CD4-positive, alpha-beta T cell treated with Interleukin-6 at 100 ng/mL for 8 hours (primary cell): ENCODE measurements at regions not wholly inside any gene's neighbourhood (a gene's known extent, or its start where the extent isn't known, plus 50 kb on each side); places are given as distances from the start of the nearest gene placed in this dataset.

ENCODE experiments used
- DNase-seq: peaks from one replicate; pipeline ENCODE4 v3.0.0-alpha.2; 2020; ENCODE audit warnings: mixed read lengths, low spot score

- no peak for DNase-seq
Measured at GRCh38 chr19:30897553-30897952, 451.7 kb downstream of the TSHZ3 start.

GRCh38 chr19:30897034-30897433 lies 452.2 kb downstream of the TSHZ3 start:
- no peak for DNase-seq

DNA sequence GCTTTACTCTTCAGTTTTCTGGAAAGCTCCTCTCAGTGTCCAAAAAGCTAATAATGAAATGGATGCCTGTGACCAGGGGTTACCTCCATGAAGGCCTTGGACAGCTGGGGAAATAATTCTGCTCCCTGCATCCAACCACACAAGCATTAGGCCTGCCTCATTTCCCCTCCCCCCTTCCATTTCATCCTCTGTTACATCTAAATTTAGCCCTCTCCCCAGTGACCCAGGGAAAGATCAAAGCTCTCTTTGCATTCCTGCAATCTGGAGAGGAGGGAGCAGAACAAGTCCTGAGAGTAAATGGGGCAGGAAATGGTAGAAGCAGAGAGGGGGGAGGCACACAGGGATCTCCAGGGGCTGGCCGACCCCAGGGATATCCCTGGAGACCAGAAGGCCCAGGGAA lies 452.7 kb downstream of the TSHZ3 start:
- no peak for DNase-seq

DNA sequence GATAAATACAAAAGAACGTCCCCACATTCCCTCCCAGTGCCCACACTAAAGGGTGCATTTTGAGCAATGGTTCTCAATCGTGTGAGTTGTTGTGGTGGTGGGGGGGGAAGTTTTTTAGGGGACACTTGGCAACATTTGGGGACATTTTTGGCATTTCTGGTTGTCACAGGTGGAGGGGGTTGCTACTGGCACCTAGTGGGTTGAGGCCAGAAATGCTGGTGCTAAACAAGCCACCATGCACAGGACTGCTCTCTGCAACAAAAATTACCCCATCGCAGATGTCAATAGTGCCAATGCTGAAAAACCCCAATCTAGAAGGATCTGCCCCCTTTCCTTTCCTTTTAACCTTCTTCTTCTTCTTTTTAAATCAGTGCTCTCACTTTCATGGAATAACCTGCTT lies 453.3 kb downstream of the TSHZ3 start:
- no peak for DNase-seq

DNA sequence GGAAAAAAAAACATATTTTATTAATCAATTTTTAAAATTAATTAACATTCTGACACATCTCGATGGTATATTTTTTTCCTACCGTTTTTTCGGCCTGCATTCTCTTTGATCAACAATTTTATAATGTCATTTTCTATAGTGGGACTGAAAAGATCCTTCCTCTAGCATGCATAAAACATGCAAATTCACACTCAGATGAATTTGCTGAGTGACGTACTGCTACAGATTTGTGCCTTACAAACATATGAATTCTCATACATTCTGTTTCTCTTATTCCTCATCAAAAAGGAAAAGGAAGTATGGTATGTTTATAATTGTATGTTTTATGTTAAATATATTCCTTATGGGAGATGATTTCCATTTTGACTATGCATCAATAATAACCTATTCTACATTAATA lies 458.2 kb downstream of the TSHZ3 start:
- no peak for DNase-seq

- no peak for DNase-seq
Measured at GRCh38 chr19:30890033-30890432, 459.2 kb downstream of the TSHZ3 start.

GRCh38 chr19:30888937-30889336 lies 460.3 kb downstream of the TSHZ3 start:
- DNase-seq: no peak

DNA sequence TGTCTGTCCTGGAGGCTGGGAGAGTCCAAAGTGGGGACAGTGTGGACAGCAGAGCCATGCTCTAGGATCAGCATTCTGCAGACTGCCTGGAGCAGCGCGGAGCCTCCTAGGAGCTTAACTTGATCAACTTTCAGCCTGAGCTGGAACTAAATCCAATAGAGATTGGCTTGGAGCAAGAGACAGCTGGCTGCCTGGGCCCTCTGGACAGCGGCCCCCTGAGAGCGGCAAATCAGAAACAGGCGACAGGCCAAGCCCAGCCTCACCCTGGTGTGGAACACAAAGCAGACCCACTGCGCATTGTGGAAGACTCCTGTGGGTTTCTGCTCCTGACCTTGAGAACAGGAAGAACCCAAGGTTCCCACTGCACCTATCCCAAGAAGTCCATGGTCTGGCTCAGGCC lies 462.2 kb downstream of the TSHZ3 start:
- no peak for DNase-seq

DNA sequence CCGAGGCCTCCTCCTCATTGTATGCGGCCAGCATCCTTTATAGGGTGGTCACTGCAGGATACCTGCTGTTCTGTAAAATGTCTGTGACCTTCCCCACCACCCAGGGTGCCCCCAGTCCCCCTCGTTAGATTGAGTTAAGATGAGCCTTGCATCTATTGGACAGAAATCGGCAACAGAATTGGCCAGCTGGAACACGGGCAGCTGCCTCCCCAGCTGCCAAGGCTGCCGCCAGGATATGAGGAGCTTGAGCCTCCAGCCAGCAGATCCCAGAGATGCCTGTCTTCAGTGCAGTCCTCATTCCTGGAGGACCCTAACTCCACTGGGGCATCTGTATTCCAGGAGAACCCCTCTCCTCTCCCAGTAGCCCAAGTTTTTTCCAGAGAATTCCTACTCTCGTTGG lies 463.0 kb downstream of the TSHZ3 start:
- DNase-seq: no peak

GRCh38 chr19:30884146-30884812 lies 465.0 kb downstream of the TSHZ3 start:
- DNase-seq: no peak

GRCh38 chr19:30883071-30883470 lies 466.2 kb downstream of the TSHZ3 start:
- DNase-seq: no peak

DNA sequence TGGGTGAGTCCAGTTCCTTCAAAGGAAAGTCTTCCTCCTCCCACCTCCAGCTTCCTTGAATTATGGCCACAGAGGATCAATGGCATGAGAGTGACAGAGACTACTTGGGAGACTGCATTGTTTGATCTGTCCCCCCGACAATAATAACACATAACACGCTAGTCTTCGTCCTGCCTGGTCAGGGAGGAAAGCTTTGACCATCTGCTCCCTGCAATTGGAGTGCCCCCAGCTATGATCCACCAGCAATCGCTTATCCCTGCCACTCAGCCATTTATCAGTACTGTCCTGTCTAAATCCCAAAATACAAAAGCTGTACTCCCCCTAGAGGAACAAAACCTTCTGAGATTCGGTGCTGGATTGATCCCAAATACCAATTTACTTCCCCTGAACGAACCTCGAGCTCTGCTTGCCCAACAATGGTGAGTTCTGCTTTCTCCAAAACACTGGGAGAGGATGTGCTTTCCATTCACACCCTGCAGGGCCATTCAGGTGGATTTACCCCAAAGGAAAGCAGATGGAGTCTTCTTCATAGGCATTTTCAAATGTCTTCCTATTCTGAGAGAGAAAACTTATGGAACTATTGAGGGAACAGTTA lies 466.7 kb downstream of the TSHZ3 start:
- no peak for DNase-seq

- no peak for DNase-seq
Measured at GRCh38 chr19:30881930-30882329, 467.3 kb downstream of the TSHZ3 start.

GRCh38 chr19:30881281-30881680 lies 468.0 kb downstream of the TSHZ3 start:
- DNase-seq: no peak

DNA sequence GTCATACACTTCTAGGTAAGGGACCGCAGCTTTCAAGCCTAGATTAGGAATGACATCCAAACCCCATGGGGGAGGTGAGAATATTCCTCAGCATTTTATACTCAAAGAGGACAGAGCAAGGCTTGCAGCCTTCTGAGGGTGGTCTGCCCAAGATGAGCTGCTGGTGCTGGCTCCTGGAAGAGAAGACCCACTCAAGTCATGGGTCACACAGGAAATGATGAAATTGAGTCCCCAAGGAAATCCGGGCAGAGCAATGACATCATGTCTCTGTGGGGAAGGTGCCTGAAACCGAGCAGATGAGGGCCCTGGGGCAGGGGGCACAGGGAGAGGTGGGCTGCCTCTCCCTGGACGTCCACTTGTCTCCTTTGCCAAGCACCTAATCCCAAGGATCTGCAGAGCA lies 468.7 kb downstream of the TSHZ3 start:
- no peak for DNase-seq

DNA sequence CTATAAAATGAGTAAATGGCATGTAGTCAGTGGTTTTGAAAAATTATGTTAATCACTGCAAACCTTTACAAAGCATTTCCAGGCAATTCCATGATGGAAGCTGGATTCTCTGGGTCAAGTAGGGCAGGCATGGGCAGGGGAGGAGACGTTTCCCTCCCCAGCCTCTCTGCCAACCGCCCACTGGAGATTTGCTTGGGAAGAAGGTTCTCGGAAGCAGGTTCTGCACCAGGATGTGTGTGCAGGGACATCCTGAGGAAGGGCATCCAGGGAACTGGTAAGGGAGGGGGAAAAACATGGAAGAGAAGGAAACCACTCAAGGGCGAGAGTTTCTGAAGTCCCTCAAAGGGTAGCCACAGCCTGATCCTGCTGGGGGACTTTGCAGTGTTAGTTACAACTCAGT lies 469.1 kb downstream of the TSHZ3 start:
- DNase-seq: no peak

- no peak for DNase-seq
Measured at GRCh38 chr19:30879736-30880135, 469.5 kb downstream of the TSHZ3 start.

GRCh38 chr19:30879225-30879624 lies 470.0 kb downstream of the TSHZ3 start:
- no peak for DNase-seq

GRCh38 chr19:30878495-30878894 lies 470.7 kb downstream of the TSHZ3 start:
- no peak for DNase-seq

GRCh38 chr19:30877661-30878113 lies 471.5 kb downstream of the TSHZ3 start:
- no peak for DNase-seq

DNA sequence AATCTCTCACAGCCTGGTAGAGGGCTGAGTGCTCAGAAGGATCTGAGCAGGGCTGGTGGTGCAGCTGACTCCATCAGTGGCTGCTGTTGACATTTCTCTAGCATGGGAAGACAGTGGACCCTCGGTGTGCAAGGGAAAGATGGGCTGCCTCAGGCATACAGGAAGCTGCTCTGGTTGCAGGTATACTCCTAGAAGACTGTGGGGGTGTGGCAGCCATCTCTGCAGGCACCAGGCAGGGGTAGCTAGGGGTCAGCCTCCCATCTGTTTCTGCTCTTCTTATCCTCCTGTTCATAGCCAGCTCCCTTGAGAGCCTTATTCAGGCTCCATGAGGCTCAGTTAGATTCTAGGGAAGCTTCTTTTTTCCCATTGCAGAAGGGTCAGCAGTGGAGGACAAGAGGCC lies 475.5 kb downstream of the TSHZ3 start:
- DNase-seq: no peak

DNA sequence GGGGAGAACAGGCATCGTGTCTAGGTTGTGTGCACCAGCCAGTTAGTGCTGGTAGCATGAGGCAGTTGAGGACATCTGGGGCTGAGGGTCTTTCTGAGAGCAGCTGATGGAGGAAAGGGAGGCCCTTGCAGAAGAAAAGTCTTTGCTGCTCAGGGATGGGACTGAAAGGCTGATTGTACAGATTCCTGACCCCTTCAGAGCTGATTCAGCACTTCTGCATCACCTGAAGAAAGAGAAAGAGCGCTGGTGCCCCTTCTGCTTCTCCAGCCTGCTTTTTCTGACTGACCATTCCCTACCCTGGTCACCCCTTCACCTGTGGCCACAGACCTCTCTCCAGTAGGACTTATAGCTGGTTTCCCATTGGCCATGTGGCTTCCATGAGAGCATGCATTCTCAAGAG lies 476.2 kb downstream of the TSHZ3 start:
- DNase-seq: no peak

GRCh38 chr19:30871979-30872378 lies 477.3 kb downstream of the TSHZ3 start:
- no peak for DNase-seq

GRCh38 chr19:30870876-30871275 lies 478.4 kb downstream of the TSHZ3 start:
- DNase-seq: no peak
